ENCODE measurements at regions not wholly inside any gene's neighbourhood (a gene's known extent, or its start where the extent isn't known, plus 50 kb on each side); places are given as distances from the start of the nearest gene placed in this dataset.

DNA sequence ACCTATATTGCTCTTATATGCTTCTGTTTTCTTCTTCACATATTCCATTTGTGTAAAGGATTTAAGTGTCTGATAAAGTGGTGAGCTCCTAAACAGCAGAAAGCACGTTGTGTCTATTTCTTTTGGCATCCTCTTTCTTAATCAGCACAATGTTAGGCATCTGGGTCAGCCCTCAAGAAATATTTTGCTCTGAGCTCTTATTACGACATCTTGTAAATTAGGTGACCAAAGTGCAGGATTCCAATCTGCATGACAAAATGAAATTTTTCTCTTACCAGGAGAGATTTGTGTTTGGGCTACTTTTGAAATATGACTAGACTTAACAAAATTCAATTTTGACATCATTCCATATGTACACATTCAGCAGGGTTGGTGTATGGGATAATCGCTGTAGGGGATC, 210.0 kb upstream of the IGFBP7 start:
- TF ChIP-seq CTCF (conservative IDR thresholded peaks at IDR 0.05; ENCODE audit: low read length) = no peak
- TF ChIP-seq EZH2phosphoT487 (IDR thresholded peaks at IDR 0.05; ENCODE audit: borderline replicate concordance, low read depth, low read length) = no peak
